Ishikawa (cell line): ENCODE measurements at regions not wholly inside any gene's neighbourhood (a gene's known extent, or its start where the extent isn't known, plus 50 kb on each side); places are given as distances from the start of the nearest gene placed in this dataset.

Experiments
- CREB1 ChIP-seq: IDR thresholded peaks from 2 replicates; pipeline ENCODE4 v1.6.1; 2012; ENCODE audit warnings: low read depth
- EGR1 ChIP-seq: IDR thresholded peaks from 2 replicates; pipeline ENCODE4 v1.6.1; 2012
- EP300 ChIP-seq: IDR thresholded peaks from 2 replicates; pipeline ENCODE4 v1.6.1; 2012; ENCODE audit warnings: borderline replicate concordance
- FOXM1 ChIP-seq: IDR thresholded peaks from 2 replicates; pipeline ENCODE4 v1.6.1; 2012; ENCODE audit warnings: low read depth, borderline replicate concordance
- NFIC ChIP-seq: IDR thresholded peaks from 2 replicates; pipeline ENCODE4 v1.6.1; 2012
- RAD21 ChIP-seq: IDR thresholded peaks from 2 replicates; pipeline ENCODE4 v1.6.1; 2012; ENCODE audit warnings: low read depth
- REST ChIP-seq: IDR thresholded peaks from 2 replicates; pipeline ENCODE4 v1.6.1; 2012; ENCODE audit warnings: low read depth, mild to moderate bottlenecking
- TAF1 ChIP-seq: IDR thresholded peaks from 2 replicates; pipeline ENCODE4 v1.6.1; 2012; ENCODE audit warnings: low read depth, mild to moderate bottlenecking
- TEAD4 ChIP-seq: IDR thresholded peaks from 2 replicates; pipeline ENCODE4 v1.6.1; 2012
- USF1 ChIP-seq: IDR thresholded peaks from 2 replicates; pipeline ENCODE4 v1.6.1; 2012
- YY1 ChIP-seq: IDR thresholded peaks from 2 replicates; pipeline ENCODE4 v1.6.1; 2012; ENCODE audit warnings: low read depth
- ZBTB7A ChIP-seq: IDR thresholded peaks from 2 replicates; pipeline ENCODE4 v1.6.1; 2012; ENCODE audit warnings: low read depth

GRCh38 chr5:60445921-60446320 lies 254.0 kb downstream of the DEPDC1B start:
- TF ChIP-seq ZBTB7A, result no peak
- no peak for TF ChIP-seq FOXM1
- no peak for TF ChIP-seq RAD21
- no peak for TF ChIP-seq NFIC
- no peak for TF ChIP-seq YY1
- TF ChIP-seq EP300, result no peak
- TF ChIP-seq TEAD4, result no peak
- no peak for TF ChIP-seq REST
- no peak for TF ChIP-seq CREB1
- no peak for TF ChIP-seq EGR1
- TF ChIP-seq TAF1, result no peak
- TF ChIP-seq USF1, result no peak
